GM21447 (cell line): ENCODE measurements at regions not wholly inside any gene's neighbourhood (a gene's known extent, or its start where the extent isn't known, plus 50 kb on each side); places are given as distances from the start of the nearest gene placed in this dataset.
"Not testable (repeated sequence)": the region's sequence is repeated elsewhere in the genome, so short reads cannot be mapped to it uniquely, and the experiment has no call there.

Source experiments
- ATAC-seq: cut with Tn5 transposase; IDR thresholded peaks from one replicate; pipeline ENCODE4 v1.9.1; 2021; ENCODE audit not compliant: unreplicated experiment

DNA sequence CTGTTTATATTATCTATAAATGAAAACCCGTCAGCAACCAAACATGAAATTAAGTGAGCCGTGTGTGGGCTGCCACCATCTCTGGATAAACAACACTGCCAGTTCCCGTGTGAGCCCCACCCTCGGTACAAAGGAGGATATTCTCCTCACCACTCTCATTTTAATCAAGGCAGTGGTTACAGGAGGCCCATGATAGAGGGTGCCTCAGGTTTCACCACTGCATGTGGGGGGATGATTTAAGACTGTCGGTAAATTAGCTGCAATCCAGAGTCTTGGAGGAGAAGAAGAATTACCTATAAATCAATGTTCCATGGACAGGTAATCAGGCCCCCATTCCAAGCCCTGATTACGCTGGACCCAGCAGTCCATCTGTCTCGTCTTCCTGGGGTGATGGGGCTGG is 361.6 kb upstream of the SULF2 start:
- no peak for ATAC-seq

DNA sequence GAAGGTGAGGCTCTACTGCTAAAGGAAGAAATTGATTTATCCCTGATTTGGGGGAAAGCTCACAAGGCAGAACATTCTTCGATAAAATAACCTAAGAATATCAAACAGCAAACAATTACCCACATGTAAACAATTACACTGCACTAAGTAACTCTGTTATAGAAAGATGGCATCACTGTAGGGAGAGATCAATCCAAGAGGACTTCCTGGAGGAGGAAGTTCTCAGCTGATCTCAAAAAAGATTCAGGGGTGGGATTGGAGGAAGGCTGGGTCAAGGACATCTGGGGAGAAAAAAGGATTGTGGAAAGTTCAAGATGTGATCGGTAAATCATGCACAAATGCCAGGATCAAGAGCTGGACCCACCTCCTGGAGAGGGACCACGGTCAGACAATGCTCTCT is 361.0 kb upstream of the SULF2 start:
- ATAC-seq = no peak

DNA sequence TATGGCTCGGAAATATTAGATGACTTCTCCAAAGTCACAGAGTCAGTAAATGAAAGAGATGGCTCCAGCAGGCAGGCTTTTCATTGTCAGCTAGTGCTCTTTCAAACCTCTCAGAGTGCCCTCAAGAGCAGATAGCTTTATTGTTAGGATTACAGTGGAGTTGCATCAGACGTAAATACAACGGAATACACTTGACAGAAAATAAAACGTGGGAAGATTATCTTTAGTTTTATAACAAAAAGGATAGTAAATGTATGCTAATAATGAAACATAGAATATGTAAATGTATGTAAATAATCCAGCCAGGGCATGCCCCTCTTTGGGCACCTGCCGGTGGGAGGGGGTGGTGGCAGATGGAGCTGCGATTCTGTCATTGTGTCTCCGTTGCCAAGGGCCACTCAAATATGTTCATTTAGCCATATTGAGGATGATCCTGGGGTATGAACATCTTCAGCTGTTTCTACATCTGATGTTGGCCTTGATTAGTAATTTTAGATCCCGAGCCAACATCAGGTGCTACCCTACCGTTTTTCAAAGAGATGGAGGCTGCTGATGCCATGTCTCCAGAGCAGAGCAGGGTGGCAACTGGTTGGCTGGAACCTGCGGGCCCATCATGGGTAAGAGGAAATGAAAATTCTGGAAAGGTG is 358.3 kb upstream of the SULF2 start:
- ATAC-seq = no peak

DNA sequence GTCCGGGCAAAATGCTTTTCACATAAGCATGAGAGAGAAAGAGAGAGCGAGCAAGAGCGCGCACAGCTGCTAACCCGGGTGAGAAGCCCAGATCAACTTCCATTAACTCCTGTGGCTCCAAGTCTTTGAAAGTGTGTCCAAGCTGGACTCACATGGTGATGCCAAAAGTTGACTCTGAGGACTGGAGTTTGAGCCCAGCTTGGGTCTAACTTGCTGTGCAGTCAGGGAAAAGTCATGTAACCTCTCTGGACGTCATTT is 357.2 kb upstream of the SULF2 start:
- ATAC-seq = no peak

DNA sequence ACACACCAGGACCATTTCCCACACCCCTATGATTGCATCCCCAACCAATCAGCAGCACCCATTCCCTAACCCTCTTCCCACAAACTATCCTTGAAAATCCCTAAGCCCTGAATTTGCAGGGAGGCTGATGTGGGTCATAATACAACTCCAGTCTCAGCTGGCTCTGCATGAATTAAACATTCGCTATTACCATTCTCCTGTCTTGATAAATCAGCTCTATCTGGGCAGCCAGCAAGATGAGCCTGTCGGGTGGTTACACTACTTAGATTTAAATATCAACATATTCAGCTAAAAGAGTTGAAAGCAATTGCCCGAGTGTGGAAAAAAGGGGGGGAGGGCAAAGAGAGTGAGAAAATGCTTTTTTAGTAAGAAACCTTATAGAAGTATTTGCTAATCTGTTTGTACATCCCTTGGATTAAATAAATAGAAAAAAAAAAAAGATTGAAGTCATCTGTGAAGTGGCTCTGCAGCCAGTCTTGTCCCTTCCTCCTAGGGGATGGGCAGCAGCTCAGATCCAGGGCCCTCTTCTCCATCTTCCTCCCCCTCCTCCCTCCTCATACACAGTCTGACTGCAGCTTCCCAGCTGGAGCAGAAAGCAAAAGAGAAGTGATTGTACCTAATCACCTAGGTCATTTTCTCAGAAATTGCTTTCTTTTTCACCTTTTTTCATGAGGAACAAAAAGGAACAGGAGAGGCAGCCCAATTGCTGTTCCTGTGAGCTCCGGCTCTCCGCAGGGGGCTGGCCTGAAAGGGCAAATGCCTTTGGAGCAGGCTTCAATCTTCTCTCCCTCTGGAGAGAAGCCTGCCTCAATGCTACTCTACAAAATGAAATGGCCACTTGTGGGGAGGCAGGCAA is 356.6 kb upstream of the SULF2 start:
- no peak for ATAC-seq

DNA sequence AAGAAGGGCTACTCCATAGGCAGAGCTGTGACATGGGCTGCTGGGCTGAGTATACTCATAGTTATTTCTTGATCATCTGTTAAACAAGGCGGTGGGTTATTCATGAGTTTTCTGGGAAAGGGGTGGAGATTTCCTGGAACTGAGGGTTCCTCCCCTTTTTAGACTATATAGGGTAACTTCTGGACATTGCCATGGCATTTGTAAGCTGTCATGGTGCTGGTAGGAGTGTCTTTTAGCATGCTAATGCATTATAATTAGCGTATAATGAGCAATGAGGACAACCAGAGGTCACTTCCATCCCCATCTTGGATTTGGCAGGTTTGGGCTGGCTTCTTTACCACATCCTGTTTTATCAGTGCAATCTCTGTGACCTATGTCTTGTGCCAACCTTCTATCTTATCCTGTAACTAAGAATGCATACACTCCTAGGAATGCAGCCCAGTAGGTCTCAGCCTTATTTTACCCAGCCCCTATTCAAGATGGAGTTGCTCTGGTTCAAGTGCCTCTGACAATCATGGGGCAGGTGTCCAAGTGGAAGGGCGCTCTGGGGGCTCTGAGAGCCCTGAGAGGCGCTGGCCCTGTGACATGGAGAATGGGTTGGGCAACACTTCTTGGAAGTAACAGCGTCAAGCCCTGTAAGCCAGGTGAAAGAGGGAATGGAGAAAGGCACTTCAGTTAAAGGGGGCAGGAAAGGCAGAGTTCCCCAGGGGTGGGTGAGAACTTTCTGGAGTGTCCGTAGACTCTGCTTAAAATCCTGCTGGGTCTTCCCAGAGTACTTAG is 354.2 kb upstream of the SULF2 start:
- ATAC-seq = no peak

DNA sequence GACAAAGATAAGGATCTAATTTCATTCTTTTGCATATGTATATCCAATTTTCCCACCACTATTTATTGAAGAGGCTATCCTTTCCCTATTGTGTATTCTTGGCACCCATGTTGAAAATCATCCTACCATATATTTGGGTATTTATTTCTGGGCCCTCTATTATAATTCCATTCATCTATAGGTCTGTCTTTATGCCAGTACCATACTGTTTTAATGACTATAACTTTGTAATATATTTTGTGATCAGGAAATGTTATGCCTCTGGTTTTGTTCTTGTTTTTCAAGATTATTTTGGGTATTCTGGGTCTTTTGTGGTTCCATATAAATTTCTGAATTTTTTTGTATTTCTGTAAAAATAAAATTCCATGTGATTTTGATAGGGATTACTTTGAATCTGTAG is 347.6 kb upstream of the SULF2 start:
- no peak for ATAC-seq

DNA sequence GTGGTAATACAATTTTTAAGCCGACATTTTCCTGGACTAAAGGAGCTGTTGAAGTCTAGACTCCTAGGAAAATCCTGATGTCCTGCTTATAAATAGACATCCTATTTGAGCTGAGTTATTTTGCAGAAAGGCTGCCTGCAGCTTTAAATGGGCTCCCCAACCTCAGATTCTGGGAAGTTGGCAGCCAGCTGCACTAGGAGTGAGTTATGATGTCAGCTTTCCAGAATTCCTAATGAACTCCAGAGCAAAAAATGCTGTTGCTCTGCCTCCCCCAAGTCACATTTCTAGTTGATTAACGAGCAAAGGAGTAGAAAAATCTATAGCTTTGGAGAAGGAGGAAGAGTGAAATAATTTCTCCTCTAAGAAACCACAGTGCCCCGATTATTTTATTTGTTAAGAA is 346.3 kb upstream of the SULF2 start:
- ATAC-seq = no peak

DNA sequence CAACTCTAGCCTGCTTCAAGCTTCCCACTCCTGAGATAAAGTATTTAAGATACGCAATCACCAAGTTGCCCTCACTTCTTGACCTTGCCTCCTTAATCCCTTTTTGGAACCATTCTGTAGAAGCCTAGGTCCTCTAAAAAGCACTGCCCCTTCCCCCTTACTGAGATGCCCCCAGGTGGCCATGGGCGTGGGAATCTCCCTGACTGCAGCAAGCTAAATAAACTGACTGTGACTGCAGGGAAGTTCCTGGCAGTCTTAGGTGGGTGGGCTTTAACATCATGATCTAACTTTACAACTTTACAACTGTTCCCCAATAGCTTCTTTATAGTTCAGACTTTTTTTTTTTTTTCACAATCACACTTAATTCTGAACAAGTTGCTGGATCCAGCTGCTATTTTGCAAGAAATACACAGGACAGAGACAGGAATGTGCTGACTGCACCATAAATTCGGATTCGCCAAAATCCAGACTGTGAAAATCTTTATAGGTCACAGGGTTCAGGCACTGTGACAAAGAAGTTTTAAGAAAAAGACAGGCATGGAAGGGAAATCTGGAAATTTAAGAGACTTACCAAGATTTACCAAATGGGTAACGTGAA is 344.2 kb upstream of the SULF2 start:
- no peak for ATAC-seq

DNA sequence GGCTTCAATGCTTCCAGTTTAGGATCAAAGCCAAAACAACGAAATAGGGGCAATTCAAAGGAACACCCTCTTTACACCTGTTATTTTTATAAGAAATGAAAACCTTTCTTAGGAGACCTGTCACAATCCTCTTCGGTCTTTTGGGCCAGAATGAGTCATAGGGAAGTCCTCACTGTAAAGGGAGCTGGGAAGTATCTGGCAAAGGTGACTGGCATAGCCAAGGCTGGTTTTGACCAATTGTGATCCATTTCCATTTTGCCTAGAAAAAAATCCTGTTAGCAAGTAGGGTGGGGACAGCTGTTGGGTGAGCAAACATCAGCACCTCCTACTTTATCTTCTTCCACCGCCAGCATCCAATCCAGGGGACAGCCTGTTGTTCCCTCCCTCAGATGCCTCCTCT is 343.2 kb upstream of the SULF2 start:
- no peak for ATAC-seq

DNA sequence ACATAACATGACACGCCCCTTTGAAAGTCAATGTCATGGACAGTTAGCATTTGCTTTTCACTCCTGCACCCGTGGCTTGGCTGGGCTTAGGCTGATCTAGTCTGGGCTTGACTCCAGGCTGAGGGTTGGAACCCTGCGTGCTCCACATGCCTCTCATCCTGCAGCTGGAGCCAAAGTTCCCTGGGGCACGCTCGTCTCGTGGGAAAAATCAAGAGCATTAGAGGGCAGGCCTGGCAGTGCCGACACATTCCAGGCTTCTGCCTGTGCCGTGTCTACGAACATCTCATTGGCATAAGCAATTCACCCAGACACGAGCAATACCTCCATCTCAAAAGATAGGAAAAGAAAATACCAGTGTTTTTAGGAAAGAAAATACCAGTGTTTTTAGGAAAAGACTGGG is 342.7 kb upstream of the SULF2 start:
- ATAC-seq = not testable (repeated sequence)

DNA sequence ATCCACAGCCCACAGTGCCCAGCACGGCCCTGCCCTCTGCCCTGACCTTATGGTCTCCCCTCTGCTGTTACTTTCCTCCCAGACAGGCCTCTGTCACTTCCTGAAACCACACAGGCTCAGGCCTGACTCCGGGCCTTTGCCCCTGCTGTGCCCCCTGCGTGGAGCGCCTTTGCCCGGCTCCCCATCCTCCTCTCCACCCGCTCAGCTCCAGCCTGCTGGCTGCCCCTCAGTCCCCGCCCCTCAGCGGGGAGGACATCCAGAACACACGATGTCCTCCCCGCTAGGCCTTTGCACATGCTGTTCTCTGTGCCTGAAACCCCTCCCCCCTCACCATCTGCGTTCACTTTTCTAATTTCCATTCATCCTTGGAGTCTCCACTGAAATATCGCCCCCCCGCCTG is 341.9 kb upstream of the SULF2 start:
- not testable (repeated sequence) for ATAC-seq

DNA sequence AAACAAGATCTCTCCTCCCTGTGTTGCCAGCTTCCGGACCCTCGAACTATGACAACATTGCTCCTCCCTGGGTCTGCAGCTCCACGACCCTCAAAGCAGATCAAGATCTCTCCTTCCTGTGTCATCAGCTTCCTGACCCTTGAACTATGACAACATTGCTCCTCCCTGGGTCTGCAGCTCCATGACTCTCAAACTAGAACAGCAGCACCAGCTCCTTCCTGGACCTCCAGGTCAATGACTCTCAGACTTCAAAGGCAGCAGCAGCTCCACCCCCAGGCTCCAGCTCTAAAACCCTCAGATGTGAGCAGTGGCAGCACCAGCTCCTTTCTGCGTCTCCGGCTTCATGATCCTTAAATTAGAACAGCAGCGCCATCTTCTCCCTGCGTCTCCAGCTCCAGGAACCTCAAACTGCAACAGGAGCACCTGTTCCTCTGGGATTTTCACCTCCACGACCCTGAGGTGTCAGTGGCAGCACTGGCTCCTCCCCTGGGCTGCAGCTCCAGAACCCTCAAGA is 341.0 kb upstream of the SULF2 start:
- no peak for ATAC-seq

DNA sequence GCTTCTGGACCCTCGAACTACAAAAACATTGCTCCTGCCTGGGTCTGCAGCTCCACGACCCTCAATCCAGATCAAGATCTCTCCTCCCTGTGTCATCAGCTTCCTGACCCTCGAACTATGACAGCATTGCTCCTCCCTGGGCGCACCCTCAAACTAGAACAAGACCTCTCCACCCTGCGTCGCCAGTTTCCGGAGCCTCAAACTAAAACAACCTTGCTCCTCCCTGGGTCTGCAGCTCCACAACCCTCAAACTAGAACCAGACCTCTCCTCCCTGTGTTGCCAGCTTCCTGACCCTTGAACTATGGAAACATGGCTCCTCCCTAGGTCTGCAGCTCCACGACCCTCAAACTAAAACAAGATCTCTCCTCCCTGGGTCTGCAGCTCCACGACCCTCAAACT is 339.7 kb upstream of the SULF2 start:
- ATAC-seq = no peak

DNA sequence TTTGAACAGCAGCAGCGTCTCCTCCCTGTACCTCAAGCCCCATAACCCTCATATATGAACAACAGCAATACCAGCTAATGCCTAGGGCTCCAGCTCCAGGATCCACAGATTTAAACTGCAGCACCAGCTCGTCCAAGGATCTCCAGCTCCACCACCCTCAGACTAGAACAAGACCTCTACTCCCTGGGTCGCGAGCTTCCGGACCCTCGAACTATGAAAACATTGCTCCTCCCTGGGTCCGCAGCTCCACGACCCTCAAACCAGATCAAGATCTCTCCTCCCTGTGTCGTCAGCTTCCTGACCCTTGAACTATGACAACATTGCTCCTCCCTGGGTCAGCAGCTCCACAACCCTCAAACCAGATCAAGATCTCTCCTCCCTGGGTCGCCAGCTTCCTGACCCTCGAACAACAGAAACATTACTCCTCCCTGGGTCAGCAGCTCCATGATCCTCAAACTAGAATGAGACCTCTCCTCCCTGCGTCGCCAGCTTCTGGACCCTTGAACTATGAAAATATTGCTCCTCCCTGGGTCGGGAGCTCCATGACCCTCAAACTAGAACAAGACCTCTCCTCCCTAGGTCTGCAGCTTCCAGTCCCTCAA is 339.0 kb upstream of the SULF2 start:
- ATAC-seq = no peak

DNA sequence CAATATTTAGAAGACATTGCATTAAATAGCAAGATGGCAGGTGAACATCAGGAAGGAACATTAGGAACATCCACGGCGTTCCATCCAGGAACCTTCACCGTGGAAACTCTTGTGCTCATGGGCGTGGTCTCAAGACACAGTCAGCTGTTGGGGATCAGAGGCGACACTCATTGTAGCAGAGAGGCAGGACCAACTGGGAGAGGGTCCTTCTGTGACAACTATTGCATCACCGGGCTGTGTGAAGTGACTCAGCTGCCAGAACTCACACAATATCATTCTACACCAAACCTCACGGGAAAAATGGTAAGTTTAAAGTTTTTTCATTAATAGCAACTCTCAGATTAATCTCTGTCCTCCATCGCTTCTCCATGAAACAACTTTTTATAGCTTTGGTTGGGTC is 334.8 kb upstream of the SULF2 start:
- ATAC-seq = no peak

DNA sequence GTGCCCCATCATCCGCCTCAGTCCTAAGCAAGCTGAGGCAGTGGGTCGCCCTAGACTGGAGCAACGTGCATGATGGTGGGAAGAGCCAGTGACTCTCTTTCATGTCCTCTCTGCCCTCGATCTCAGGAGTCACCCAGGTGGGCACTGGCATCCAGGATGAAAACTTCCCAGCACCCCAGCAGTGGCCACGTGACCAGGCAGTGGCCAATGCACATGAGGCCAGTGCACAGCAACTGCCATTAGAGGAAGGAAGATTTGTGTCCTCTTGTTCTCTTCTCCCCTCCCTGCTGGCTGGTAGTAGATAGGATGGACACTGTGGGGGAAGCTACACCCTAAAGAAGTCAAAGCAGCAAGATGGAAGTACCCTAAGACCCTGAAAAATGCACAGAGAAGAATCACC is 334.1 kb upstream of the SULF2 start:
- not testable (repeated sequence) for ATAC-seq

DNA sequence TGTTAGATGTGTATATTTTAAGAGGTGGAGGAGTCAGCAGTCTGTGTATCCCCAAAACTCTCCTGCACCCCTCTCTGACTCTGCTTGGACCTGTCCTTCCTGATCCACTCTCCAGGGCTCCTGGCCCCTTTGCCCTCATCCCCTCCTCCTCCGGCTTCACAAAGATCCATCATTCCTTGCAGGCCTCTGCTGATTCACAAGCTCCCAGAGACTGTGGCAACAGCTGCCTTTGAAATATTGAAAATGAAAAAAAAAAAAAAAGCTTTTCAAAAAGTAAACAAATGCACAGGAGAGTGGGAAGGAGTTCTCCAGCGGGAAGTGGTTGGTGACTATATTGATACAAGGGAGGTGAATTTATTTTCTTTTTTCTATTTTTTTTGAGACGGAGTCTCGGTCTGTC is 330.2 kb upstream of the SULF2 start:
- no peak for ATAC-seq

DNA sequence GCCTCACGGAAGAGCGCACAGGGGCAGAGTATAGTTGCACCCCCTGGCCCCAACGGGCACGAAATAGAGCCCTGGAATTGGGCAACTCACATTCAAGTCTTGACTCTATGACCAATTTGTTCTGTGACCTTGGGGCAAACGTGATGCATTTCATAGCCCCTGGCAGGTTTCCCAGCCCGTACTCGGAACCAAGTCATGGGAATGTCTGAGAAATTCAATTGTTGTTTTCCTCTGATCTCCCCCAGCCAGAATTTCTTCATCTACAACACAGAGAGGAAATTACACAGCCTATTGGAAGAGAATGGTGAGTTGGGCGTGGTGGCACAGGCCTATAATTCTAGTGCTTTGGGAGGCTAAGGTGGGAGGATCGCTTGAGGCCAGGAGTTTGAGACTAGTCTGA is 322.3 kb upstream of the SULF2 start:
- no peak for ATAC-seq

DNA sequence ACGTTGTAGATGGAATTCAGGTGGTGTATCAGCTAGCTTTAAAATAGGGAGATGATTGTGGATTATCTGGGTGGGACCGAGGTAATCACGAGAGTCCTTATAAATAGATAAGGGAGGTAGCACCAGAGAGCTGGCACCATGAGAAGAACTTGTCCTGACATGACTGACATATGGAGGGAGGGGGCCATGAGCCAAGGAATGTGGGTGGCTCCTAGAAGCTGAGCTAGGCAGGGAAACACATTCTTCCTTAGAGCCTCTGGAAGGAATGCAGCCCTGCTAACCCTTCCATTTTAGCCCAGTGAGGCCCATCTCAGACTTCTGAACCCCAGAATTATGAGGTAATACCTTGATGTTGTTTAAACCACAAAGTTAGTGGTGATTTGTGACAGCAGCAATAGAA is 321.1 kb upstream of the SULF2 start:
- ATAC-seq = no peak

DNA sequence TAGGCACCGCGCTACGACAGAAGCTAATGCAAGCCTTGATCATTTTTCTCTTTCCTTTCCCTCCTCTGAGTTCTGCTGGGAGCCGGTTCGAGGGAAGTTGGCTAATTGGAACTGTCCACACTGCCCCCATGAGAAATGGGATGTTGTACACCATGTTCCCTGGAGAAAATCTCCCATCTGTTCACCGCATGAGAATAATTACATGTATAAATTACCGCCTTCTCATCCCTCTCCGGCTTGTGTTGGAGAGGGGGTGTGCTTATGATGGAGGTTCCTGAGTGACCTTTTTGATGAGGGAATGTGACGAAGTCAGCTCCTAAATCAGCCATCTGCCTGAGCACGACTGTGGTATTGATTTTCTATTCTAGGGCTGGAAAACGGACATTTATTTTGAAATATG is 320.2 kb upstream of the SULF2 start:
- no peak for ATAC-seq
